HG03025 (cell line): ENCODE measurements at regions not wholly inside any gene's neighbourhood (a gene's known extent, or its start where the extent isn't known, plus 50 kb on each side); places are given as distances from the start of the nearest gene placed in this dataset.

Experiments used
- ATAC-seq: cut with Tn5 transposase; IDR thresholded peaks from one replicate; pipeline ENCODE4 v1.9.1; 2021; ENCODE audit warnings: mild to moderate bottlenecking, moderate library complexity; ENCODE audit not compliant: unreplicated experiment, low FRiP score

- no peak for ATAC-seq
These were observed 514.2 kb downstream of the BNC2 start for GRCh38 chr9:16356196-16356765.

GRCh38 chr9:16357828-16358227 lies 512.6 kb downstream of the BNC2 start:
- no peak for ATAC-seq

GRCh38 chr9:16358751-16359150 lies 511.7 kb downstream of the BNC2 start:
- ATAC-seq: no peak
